GM23338 (cell line): ENCODE measurements at regions not wholly inside any gene's neighbourhood (a gene's known extent, or its start where the extent isn't known, plus 50 kb on each side); places are given as distances from the start of the nearest gene placed in this dataset.

Experiments
- CTCF ChIP-seq, 2 experiments: fragments of 200-600 bp in 1 of 2; sonication (generic) in 1 of 2; conservative IDR thresholded peaks; 2 replicates each; pipeline versions ENCODE4 v1.5.1 to v1.6.1; 2016 to 2017; ENCODE audit warnings: antibody characterized with exemption in 2 of 2, low read depth in 2 of 2, mild to moderate bottlenecking in 2 of 2, moderate library complexity in 1 of 2
- EZH2 ChIP-seq: fragments of 200-600 bp; sonication (generic); IDR thresholded peaks from one replicate; pipeline ENCODE4 v1.8.0; 2017; ENCODE audit warnings: antibody characterized with exemption, mild to moderate bottlenecking, low read depth; ENCODE audit not compliant: unreplicated experiment
- TF ChIP-seq, protein P1 (sequence below): IDR thresholded peaks from one replicate; pipeline ENCODE4 v1.6.1; 2018; ENCODE audit warnings: antibody characterized with exemption; ENCODE audit not compliant: unreplicated experiment

DNA sequence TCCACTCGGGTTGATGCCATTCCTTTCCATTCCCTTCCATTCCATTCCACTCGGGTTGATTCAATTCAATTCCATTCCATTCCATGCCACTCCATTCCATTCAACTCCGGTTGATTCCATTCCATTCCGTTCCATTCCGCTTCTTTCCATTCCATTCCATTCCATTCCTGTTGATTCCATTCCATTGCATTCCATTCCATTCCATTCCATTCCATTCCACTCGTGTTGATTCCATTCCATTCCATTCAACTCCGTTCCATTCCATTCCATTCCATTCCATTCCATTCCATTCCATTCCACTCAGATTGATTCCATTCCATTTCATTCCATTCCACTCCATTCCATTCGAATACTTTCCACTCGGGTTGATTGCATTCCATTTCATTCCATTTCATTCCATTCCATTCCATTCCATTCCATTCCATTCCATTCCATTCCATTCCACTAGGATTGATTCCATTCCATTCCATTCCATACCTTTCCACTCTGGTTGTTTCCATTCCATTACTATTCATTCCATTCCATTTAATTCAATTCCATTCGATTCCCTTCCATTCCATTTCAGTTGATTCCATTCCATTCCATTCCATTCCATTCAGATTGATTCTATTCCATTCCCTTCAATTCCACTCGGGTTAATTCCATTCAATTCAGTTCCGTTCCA is 1141.8 kb downstream of the RPIA start:
- TF ChIP-seq CTCF (conservative IDR thresholded peaks at IDR 0.05; ENCODE audit: low read depth in 2 of 2) (no peak), EZH2 (no peak)
- TF ChIP-seq, protein P1, sequence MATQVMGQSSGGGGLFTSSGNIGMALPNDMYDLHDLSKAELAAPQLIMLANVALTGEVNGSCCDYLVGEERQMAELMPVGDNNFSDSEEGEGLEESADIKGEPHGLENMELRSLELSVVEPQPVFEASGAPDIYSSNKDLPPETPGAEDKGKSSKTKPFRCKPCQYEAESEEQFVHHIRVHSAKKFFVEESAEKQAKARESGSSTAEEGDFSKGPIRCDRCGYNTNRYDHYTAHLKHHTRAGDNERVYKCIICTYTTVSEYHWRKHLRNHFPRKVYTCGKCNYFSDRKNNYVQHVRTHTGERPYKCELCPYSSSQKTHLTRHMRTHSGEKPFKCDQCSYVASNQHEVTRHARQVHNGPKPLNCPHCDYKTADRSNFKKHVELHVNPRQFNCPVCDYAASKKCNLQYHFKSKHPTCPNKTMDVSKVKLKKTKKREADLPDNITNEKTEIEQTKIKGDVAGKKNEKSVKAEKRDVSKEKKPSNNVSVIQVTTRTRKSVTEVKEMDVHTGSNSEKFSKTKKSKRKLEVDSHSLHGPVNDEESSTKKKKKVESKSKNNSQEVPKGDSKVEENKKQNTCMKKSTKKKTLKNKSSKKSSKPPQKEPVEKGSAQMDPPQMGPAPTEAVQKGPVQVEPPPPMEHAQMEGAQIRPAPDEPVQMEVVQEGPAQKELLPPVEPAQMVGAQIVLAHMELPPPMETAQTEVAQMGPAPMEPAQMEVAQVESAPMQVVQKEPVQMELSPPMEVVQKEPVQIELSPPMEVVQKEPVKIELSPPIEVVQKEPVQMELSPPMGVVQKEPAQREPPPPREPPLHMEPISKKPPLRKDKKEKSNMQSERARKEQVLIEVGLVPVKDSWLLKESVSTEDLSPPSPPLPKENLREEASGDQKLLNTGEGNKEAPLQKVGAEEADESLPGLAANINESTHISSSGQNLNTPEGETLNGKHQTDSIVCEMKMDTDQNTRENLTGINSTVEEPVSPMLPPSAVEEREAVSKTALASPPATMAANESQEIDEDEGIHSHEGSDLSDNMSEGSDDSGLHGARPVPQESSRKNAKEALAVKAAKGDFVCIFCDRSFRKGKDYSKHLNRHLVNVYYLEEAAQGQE = no peak
